HFF-Myc (cell line): ENCODE measurements at regions not wholly inside any gene's neighbourhood (a gene's known extent, or its start where the extent isn't known, plus 50 kb on each side); places are given as distances from the start of the nearest gene placed in this dataset.

ENCODE experiments used
- DNase-seq: peaks from one replicate; pipeline ENCODE4 v3.0.0-alpha.2; 2011; ENCODE audit warnings: low read depth; ENCODE audit errors: extremely low read depth
- H3K4me3 ChIP-seq: replicated peaks from 2 replicates; pipeline ENCODE4 v1.5.1; 2011; ENCODE audit warnings: low read depth, mild to moderate bottlenecking, control low read depth, low read length
- CTCF ChIP-seq: IDR thresholded peaks from 2 replicates; pipeline ENCODE4 v1.5.1; 2012; ENCODE audit warnings: mild to moderate bottlenecking, low read depth, low read length, control low read depth; ENCODE audit errors: missing control alignments

DNA sequence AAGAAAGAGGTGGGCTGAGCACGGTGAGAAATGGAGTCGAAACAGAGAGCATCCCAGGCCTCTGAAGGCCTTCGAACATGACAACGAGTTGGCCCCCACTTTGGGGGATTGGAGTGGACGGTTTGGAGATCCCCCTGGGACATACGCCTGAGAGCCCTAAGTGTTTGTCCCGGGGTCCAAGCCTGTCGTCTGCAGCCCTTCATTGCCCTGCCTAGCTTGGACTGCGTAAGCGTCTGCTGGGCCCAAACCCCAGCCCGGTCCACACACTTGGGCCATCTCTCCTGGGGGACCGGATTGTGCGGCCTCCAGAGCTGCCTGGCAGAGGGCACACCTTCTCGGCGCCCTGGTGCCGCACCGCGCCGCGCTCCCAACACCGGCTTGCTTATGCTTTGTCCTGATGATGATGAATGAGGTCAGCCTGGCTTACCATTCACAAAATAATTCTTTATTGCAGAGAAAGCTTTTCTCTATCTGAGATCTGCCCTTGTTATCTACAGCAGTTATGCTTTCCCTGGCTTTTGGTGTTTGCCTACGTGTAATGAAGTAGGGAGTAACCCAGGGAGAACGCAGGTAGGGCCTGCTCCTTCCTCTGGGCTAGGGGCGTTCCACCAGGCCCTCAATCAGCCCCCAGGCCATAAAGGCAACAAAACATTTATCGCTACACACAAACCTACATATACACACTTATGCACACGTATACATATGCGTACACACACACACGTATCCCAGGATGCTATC is 85.9 kb upstream of the PPARA start:
- H3K4me3 ChIP-seq = no peak overlapping the region
- no peak for TF ChIP-seq CTCF
- no peak for DNase-seq

GRCh38 chr22:46064966-46065666 is 85.2 kb upstream of the PPARA start:
- H3K4me3 ChIP-seq = no peak overlapping the region
- DNase-seq = no peak
- no peak for TF ChIP-seq CTCF

DNA sequence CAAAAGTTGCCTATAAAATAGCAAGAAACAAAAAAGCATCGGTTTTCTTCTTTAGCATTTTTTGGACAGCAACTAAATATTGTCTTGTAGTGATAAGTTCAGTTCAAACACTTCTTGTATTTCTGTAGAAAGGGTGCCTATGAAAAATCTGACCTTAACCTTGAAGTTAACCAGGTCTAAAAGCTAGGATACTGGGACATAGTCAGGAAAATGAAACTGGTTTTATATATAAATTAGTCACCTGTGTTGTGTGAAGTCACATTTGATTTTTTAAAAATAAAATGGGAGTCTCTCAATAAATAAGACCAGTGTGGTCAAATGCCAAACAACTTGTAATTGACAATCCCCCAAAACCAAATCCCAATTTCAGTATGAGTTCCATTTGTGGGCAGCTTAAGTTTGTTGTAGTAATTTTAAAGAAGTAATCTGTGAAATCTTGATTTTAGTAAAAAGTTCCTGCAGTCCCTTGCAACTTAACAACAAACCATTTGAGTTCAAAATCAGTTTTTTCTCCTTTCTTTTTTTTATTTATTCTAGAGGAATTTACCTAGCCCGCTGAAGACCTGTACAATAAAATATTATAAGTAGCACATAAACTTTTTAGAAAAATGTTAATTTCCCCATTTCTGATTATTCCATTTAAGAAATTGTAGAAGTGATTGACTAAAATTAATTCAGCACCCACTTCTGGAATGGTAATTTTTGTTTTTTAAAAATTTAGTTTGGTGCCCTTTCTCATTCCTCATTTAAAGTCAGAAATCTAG is 84.5 kb upstream of the PPARA start:
- no peak for TF ChIP-seq CTCF
- no peak for DNase-seq
- no peak overlapping the region for H3K4me3 ChIP-seq

- peak overlapping the region; percentile 56 for H3K4me3 ChIP-seq
- no peak for DNase-seq
- no peak for TF ChIP-seq CTCF
These were observed 83.6 kb upstream of the PPARA start for GRCh38 chr22:46066691-46067090.

- TF ChIP-seq CTCF = no peak
- peak overlapping the region; percentile 56 for H3K4me3 ChIP-seq
- no peak for DNase-seq
These were observed 82.9 kb upstream of the PPARA start for GRCh38 chr22:46067159-46068111.

DNA sequence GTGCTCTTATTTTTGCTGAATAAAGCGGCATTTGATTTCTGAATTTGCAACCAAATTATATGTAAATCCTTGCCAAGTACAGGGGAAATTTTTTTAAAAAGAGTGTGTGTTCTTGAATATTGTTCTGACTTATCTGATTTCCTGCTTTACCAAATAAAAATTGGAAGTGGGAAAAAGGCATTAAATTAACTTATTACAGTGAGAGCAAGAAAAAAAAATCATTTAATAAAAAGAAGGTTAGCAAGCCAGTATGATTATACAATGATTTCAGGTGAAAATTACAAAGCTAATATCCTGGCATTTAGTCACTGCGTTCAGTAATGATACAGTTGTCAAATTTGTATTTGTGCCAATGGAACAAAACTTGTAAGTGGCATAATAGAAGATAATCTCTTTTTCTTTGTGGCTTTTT is 82.1 kb upstream of the PPARA start:
- no peak for DNase-seq
- TF ChIP-seq CTCF = no peak
- H3K4me3 ChIP-seq = peak overlapping the region; percentile 56; the same call in 1 of the 2 replicates
